HG02840 (cell line): ENCODE measurements at regions not wholly inside any gene's neighbourhood (a gene's known extent, or its start where the extent isn't known, plus 50 kb on each side); places are given as distances from the start of the nearest gene placed in this dataset.

Source experiments
- ATAC-seq: cut with Tn5 transposase; IDR thresholded peaks from one replicate; pipeline ENCODE4 v1.9.1; 2021; ENCODE audit warnings: mild to moderate bottlenecking, moderate library complexity, moderate number of reproducible peaks; ENCODE audit not compliant: unreplicated experiment, low FRiP score

DNA sequence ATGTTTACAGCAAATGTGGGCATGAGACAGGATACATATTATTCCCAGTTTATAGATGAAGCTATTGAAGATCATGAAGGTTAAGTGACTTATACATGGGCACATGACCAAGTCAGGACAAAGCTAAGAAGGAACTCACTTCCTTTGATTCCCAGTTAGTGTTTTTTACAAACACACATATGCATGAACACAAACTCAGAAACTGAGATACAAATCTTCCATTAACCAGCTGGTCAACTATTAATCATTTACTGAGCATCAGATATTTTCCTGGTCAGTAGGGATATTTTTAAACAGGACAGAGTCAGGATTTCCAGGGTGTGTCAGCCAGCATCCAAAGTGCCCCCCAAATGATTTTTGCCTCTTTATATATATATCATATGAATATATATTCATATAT is 222.2 kb downstream of the OGFRL1 start:
- ATAC-seq = no peak

DNA sequence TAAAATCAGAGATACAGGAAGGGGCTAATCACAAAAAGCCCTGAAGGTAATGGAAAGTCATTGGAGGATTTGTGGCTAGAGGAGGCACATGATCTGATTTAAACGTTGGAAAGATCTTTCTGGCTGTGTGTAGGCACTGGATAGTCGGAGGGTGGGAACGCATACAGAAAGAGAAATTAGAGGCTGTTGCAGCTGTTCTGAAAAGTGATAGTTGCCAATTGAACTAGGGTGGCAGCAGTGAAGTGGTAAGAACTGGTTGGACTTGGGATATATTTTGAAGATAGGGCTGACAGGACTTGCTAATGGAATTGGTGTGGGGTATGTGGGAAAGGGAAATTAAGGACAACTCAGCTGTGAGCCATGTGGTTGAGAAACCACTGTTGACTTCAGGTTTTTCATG is 223.6 kb downstream of the OGFRL1 start:
- ATAC-seq = no peak

DNA sequence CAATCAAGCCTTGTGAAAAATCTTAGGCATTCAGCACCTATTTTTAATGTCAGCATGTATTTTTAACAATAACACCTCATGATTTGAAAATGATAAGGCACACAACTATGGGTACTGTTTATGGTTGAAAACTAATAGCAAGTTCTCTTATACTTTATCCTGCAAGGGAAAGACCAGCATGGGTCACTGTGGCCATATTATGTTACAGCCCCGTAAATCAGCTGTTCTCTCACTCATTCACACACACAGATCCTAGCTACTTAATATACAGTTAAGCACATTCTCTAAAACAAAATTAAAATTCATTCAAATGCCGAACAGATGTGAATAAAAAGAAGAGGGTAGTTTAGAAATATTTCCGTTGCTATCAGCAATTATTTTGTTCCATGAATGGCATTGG is 224.4 kb downstream of the OGFRL1 start:
- no peak for ATAC-seq

DNA sequence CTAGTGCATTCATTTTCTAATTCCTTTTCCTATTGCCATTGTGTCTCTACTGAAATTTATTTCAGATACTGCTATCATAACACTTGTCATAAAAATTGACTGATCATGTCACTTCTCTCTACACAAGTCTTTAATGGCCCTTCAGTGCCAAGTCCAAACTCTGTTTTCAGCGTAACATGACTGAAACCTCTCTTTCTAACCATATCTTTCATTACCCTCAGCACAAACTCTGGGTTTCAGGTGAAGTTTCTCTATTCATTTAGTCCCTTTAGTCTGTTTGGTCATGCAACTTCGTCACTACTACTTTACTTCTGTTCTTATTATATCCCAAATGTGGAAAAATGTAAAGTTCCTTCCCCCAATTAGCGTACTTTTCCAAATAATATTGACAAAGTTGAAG is 234.9 kb downstream of the OGFRL1 start:
- no peak for ATAC-seq

GRCh38 chr6:71524201-71524600 is 235.6 kb downstream of the OGFRL1 start:
- no peak for ATAC-seq

DNA sequence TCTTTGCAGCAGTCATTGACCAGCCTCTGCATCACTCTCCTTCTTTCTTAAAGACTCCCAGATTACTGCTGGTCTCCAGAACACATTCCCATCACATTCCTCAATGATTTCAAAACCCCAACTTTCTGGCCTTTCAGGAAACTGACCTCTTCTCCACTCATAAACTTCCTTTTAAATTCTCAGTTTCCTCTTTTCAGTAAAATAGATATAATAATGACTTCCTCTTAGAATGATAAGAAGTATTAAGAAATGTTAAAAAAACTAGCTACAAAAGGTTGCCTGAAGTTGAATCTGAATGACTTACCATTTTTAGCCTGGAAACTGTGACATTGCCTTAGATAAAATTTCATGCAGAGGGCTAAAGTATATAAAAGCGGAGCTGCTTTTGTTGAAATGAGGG is 239.3 kb downstream of the OGFRL1 start:
- no peak for ATAC-seq

DNA sequence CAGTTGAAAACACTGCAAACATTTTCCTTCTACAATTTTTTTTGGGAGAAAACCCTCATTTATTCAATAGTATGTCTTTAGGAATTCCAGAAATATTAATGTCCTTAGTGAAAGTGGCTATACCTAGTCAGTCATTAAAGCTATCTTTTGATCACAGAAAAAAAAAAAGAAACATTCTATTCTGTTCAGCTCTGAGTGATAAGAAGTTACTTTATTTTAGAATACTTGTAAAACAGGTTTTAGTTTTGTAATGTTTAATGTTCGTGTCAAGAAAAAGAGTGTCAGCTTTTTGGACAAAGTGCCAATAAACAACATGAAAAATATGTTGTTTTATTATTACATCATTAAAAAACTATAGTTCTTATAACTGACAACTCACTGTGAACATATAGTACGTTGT is 240.4 kb downstream of the OGFRL1 start:
- no peak for ATAC-seq

GRCh38 chr6:71529769-71530168 is 241.2 kb downstream of the OGFRL1 start:
- no peak for ATAC-seq

DNA sequence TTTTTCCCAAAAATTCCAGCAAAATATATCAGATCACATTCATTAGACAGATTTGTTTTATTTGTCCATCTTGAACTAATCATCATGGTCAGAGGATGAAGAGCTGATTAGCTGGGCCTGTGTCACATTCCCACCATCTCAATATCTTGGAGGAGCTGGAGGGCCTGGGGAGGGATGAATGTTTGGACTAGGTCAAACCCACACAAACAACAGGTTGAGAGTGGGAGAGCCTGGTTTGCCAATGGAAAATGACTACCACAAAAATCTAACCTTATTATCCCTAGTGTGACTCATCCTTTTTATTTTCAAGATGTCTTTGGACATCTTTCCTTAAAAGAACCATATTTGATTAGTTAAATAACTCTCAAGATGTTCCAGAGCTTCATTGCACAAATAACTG is 242.4 kb downstream of the OGFRL1 start:
- ATAC-seq = no peak

DNA sequence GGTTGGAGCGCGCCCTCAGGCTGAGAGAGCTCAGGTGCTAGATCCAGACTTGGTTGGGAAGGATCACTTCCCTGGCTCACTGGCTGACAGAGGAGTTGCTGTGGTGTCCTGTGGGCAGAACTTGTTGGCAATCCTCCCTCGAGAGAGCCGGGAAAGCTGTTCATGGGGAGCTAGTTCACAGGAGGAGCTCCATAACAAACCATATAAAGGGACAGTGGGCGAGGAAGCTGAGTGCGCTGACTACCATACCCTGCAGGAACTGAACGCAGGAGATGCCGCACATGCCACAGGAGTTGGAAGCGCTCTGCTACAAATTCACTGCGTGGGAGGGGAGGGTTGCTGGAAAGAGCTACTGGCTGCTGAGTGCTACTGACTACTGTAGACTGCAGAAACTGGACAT is 243.2 kb downstream of the OGFRL1 start:
- no peak for ATAC-seq

- ATAC-seq = no peak
These were observed 245.3 kb downstream of the OGFRL1 start for GRCh38 chr6:71533939-71534379.

GRCh38 chr6:71534921-71535320 is 246.3 kb downstream of the OGFRL1 start:
- ATAC-seq = no peak

- ATAC-seq = no peak
These were observed 249.1 kb downstream of the OGFRL1 start for GRCh38 chr6:71537717-71538116.

- ATAC-seq = no peak
These were observed 255.4 kb downstream of the OGFRL1 start for GRCh38 chr6:71544028-71544427.

DNA sequence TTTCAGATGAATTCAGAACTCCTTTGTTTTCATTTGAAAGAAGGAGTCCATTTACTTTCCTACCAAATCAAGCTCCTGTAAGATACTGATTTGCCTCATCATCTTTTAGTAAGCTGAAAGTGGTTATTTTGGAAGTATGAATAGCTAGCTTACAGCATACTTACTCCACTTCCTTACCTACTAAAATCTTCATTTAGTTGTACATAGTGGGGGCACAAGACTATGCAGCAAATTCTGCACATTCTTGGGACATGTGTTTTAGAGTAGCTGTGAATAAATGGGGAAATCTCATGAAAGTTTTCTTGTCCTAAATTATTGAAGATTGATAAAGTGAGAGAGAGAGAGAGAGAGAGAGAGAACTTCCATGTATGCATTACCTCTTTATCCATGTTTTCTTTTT is 256.3 kb downstream of the OGFRL1 start:
- ATAC-seq = no peak

DNA sequence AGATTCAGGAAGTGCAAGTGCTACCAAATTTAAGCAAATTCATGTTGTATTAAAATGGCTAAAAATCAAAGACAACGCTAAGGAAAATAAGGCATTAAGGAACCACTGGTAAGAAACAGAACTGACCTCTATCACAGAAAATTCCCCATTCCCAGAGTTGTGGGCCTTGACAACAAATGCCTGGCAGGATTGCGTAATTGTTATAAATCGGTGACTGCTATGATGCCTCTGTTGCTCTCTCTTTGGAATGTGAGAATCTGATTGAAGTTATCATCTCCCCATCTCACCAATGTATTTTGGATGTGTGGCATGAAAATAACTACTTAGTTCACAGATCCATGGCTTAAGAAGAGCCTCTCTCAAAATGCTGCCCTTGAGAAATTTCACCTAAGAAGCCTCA is 257.3 kb downstream of the OGFRL1 start:
- ATAC-seq = no peak

DNA sequence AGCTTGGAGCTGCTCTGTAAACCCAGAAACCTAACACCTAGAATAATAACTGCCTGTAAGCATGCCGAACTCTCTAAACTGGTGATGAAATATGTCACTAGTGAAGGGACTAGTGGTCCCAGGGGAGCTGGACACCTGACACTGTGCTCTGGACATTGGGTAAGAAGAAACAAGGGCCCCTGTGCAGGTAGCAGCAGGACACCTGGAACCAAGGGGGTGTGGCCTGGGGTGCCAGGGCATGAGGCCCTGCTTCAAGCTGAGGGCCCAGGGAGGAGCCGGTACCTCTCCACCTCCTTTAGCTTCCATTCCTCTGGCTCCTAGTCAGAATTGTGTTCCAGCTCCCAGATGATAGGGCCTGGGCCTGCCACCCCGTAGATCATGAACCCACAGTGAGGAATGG is 263.2 kb downstream of the OGFRL1 start:
- no peak for ATAC-seq

DNA sequence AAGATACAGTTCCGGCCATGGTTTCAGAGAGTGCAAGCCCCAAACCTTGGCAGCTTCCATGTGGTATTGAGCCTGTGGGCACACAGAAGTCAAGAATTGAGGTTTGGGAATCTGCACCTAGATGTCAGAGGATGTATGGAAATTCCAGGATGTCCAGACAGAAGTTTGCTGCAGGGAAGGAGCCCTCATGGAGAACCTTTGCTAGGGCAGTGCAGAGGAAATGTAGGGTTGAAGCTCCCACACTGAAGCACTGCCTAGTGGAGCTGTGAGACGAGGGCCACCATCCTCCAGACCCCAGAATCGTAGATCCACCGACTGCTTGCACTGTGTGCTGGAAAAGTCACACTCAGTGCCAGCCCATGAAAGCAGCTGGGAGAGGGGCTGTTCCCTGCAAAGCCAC is 267.5 kb downstream of the OGFRL1 start:
- no peak for ATAC-seq

DNA sequence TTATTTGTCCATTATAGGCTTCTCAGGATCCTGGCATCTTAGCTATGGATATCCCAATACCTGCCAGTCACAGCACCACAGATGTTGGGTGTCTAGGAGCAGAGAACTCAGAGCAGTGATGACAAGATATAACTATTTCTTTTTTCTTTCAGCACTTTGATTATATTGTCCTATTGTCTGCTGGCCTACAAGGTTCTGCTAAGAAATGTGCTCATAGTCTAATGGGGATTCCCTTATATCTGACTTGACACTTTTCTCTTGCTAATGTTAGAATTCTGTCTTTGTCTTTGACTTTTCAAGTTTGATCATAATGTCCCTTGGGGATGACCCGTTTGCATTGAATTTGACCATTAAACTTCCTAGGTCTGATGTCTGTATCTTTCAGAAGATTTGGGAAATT is 270.4 kb downstream of the OGFRL1 start:
- ATAC-seq = no peak

- no peak for ATAC-seq
These were observed 279.0 kb downstream of the OGFRL1 start for GRCh38 chr6:71567562-71567961.

DNA sequence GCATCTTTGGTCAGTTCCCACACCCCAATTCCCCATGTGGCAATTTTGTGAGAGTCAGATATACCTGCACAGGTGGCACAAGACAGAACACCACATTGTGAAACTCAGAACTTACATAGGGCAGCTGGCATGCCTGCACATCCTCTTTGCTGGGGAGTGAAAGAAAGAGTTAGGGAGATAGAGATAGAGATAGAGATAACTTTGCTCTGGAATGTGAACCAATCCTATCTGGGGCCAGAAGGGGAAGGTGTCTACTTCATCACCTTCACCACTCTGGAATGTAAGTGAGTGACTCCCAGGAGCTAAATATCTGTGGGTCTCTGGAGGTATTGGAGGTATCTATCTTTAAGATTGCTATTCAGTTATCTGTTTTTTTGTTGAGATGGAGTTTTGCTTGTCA is 289.2 kb downstream of the OGFRL1 start:
- no peak for ATAC-seq

DNA sequence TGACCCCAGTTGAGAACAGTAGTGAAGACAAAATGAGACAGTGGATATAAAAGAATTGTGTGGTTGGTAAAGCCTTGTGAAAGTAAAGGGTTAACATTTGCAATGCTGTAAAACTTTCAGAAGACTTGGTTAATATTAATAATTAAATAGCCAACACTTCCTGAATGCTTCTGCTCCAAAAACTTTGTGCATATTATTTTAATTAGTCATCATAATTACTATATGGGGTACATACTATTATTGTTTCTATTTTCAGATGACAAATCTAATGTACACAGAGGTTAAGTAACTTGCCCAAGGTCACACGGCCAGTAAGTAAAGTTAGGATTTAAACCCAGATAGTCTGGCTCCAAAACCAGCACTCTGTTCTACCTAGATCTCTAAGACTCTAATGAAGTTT is 291.3 kb downstream of the OGFRL1 start:
- ATAC-seq = no peak

DNA sequence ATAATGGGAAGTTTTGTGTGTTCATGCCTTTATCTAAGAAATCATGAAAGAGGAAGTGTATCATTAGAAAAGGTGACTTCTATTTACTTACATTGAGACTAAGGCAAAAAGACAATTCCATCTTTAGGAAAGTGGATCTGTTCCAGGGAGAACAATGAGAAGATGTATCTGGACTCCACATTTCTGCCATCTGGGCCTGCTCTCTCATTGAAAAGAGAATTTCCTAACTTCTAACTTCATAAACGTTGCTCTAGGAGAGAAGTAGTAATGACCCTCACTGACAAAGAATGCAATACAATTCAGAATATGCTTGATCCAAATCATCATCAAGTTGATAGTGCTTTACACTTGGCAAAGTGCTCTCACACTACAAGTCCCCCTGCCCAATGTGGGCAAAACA is 294.2 kb downstream of the OGFRL1 start:
- ATAC-seq = no peak
